DOHH2 (cell line): ENCODE measurements at regions not wholly inside any gene's neighbourhood (a gene's known extent, or its start where the extent isn't known, plus 50 kb on each side); places are given as distances from the start of the nearest gene placed in this dataset.

Source experiments
- CTCF ChIP-seq: fragments of 200-600 bp; sonication (generic); IDR thresholded peaks from one replicate; pipeline ENCODE4 v1.5.1; 2014; ENCODE audit warnings: antibody characterized with exemption, mild to moderate bottlenecking, low read depth, low read length; ENCODE audit not compliant: poor library complexity, severe bottlenecking
- EZH2phosphoT487 ChIP-seq: fragments of 200-600 bp; sonication (generic); IDR thresholded peaks from 2 replicates; pipeline ENCODE4 v1.6.1; 2017; ENCODE audit warnings: borderline replicate concordance, mild to moderate bottlenecking, antibody characterized with exemption, low read length, moderate library complexity, mixed read lengths

GRCh38 chr18:2340335-2340734 is 231.0 kb downstream of the METTL4 start:
- TF ChIP-seq CTCF (no peak), EZH2phosphoT487 (no peak)
